BLaER1 treated with 17β-estradiol and CSF1 and Interleukin-3, amounts not matched to agents 10 nM and 100 nM (cell line): ENCODE measurements at regions not wholly inside any gene's neighbourhood (a gene's known extent, or its start where the extent isn't known, plus 50 kb on each side); places are given as distances from the start of the nearest gene placed in this dataset.

Source experiments
- H3K27ac ChIP-seq, 11 experiments: shearing (Covaris generic); formaldehyde crosslinking; 2 replicates each; pipeline ENCODE4 v1.8.1; 2022
- H3K27me3 ChIP-seq, 11 experiments: shearing (Covaris generic); formaldehyde crosslinking; 2 replicates each; pipeline ENCODE4 v1.8.1; 2022
- H3K36me3 ChIP-seq, 11 experiments: shearing (Covaris generic); formaldehyde crosslinking; 2 replicates each; pipeline ENCODE4 v1.8.1; 2022
- H3K4me1 ChIP-seq, 10 experiments: shearing (Covaris generic); formaldehyde crosslinking; 2 replicates each; pipeline ENCODE4 v1.8.1; 2022
- H3K4me2 ChIP-seq, 11 experiments: shearing (Covaris generic); formaldehyde crosslinking; 2 replicates each; pipeline ENCODE4 v1.8.1; 2022
- H3K4me3 ChIP-seq, 10 experiments: shearing (Covaris generic); formaldehyde crosslinking; 2 replicates each; pipeline ENCODE4 v1.8.1; 2022
- H3K9ac ChIP-seq, 11 experiments: shearing (Covaris generic); formaldehyde crosslinking; 2 replicates each; pipeline ENCODE4 v1.8.1; 2022
- H3K9me3 ChIP-seq, 11 experiments: shearing (Covaris generic); formaldehyde crosslinking; replicated peaks in 1 of 11; 2 replicates each; pipeline ENCODE4 v1.8.1; 2022
- H4K20me1 ChIP-seq, 11 experiments: shearing (Covaris generic); formaldehyde crosslinking; 2 replicates each; pipeline ENCODE4 v1.8.1; 2022
- Cebpa-rat ChIP-seq, 11 experiments: shearing (Covaris generic); IDR thresholded peaks; 2 replicates each; pipeline ENCODE4 v1.8.1; 2022

DNA sequence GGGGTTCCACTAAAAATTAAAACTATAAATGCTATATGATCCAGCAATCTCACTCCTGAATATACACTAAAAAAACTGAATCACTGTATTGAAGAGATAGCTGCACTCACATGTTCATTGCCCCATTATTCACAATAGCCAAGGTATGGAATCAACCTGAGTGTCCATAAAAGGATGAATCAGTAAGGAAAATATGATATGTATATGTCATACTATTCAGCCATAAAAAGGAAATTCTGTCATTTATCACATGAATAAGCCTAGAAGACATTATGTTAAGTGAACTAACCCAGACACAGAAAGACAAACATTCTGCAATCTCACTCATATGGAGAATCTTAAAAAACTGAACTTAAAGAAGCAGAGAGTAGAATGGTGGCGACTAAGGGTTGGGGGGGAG lies 1376.2 kb upstream of the CDH9 start:
- TF ChIP-seq Cebpa-rat (IDR thresholded peaks at IDR 0.05), result no peak
- H3K4me3 ChIP-seq, result no peak overlapping the region
- no peaks in the 10 kb centered on the region for H4K20me1 ChIP-seq
- no peak overlapping the region for H3K27ac ChIP-seq
- H3K36me3 ChIP-seq, result no peaks in the 10 kb centered on the region
- H3K9ac ChIP-seq, result no peak overlapping the region
- peaks cover 0 to 12% (median 9%) of the 10 kb centered on the region in 11 experiments; a peak in 12 of 22 replicates for H3K9me3 ChIP-seq
- no peaks in the 10 kb centered on the region for H3K4me1 ChIP-seq
- H3K27me3 ChIP-seq, result no peaks in the 10 kb centered on the region
- H3K4me2 ChIP-seq, result no peak overlapping the region

DNA sequence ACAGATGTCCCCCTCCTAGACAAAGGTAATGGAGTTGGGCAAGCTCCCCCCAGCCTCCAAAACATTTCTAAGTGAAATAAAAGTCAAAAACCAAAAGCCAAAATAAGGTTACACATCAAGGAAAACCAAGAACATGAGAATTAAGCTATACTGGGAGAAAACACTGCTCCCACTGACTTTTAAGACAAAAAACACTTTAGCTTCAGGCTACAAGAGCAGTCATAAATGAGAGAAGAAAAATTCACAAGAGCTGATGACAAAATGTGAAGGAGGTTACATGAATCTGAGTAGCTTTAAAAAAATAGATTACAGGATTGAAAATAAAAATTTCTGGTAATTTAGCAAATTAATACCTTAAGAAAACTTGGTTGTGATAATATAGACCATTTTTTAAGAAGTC lies 1370.3 kb upstream of the CDH9 start:
- H3K4me2 ChIP-seq, result no peak overlapping the region
- H3K27me3 ChIP-seq, result no peaks in the 10 kb centered on the region
- H3K27ac ChIP-seq, result no peak overlapping the region
- H3K9me3 ChIP-seq, result peaks cover 0 to 22% (median 10%) of the 10 kb centered on the region in 11 experiments; a peak in 12 of 22 replicates
- H4K20me1 ChIP-seq, result no peaks in the 10 kb centered on the region
- no peak overlapping the region for H3K4me3 ChIP-seq
- no peaks in the 10 kb centered on the region for H3K4me1 ChIP-seq
- no peak overlapping the region for H3K9ac ChIP-seq
- no peaks in the 10 kb centered on the region for H3K36me3 ChIP-seq
- TF ChIP-seq Cebpa-rat (IDR thresholded peaks at IDR 0.05), result no peak

DNA sequence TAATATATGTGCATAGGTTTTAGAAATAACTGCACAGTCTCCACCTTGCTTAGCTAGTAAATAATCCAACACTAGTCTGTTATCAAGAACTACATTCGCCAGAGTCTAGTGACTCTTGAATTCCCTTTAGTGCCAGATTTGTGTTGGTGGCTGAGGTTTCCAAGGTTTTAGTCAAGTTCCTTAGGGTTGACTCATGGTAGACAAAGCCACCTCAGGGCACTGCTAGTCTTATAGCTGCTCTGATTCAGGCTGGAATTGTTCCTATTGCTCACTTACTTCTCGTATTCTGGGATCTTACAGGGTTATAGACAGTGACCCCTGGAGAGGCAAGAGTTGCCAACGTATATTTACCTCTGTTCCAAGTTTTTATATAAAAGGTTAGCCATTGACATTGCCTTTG lies 1369.8 kb upstream of the CDH9 start:
- H3K9ac ChIP-seq, result no peak overlapping the region
- no peak overlapping the region for H3K4me2 ChIP-seq
- H3K27me3 ChIP-seq, result no peaks in the 10 kb centered on the region
- no peak overlapping the region for H3K4me3 ChIP-seq
- no peak overlapping the region for H3K27ac ChIP-seq
- no peak for TF ChIP-seq Cebpa-rat (IDR thresholded peaks at IDR 0.05)
- H3K36me3 ChIP-seq, result no peaks in the 10 kb centered on the region
- H3K4me1 ChIP-seq, result no peaks in the 10 kb centered on the region
- H4K20me1 ChIP-seq, result no peaks in the 10 kb centered on the region
- H3K9me3 ChIP-seq, result peaks cover 0 to 22% (median 10%) of the 10 kb centered on the region in 11 experiments; a peak in 12 of 22 replicates

DNA sequence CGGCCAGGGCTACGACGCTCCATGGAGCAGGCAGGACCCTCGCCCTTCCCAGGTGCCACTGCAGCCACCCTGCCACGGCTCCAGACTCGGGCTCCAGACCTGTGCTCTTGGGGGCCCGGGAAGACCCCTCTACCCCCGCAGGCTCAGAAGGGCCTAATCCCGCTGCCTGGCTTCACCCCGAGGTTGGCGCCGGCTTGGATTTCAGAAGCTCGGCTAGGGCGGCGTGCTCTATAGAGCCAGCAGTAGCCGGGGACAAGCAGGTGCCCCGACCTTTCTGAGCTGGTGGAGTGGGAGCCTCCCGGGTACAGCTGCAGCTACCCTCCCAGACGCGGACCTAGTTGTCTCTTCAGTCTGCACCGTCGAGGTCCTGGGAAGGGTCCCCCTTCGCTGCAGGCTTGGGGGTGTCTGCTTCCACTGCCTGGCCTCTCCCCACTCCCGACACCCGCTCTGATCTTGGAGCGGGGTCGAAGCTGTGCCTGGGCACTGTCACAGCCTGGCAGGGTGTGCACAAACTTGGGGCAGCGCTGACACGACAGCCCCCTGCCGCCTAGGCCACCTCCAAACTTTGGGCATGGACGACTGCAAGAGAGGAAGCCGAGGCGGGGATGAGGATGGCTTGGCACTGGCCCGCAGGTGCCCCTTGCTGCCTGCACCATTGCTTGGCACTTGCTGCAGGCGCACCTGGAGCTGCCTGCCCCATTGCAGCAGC lies 1366.1 kb upstream of the CDH9 start:
- no peaks in the 10 kb centered on the region for H3K27me3 ChIP-seq
- no peak overlapping the region for H3K4me3 ChIP-seq
- peaks cover 0 to 11% (median 0%) of the 10 kb centered on the region in 11 experiments; a peak in 4 of 22 replicates for H3K9me3 ChIP-seq
- TF ChIP-seq Cebpa-rat (IDR thresholded peaks at IDR 0.05), result no peak
- no peak overlapping the region for H3K27ac ChIP-seq
- no peaks in the 10 kb centered on the region for H3K36me3 ChIP-seq
- H4K20me1 ChIP-seq, result no peaks in the 10 kb centered on the region
- no peak overlapping the region for H3K9ac ChIP-seq
- H3K4me1 ChIP-seq, result no peaks in the 10 kb centered on the region
- no peak overlapping the region for H3K4me2 ChIP-seq

DNA sequence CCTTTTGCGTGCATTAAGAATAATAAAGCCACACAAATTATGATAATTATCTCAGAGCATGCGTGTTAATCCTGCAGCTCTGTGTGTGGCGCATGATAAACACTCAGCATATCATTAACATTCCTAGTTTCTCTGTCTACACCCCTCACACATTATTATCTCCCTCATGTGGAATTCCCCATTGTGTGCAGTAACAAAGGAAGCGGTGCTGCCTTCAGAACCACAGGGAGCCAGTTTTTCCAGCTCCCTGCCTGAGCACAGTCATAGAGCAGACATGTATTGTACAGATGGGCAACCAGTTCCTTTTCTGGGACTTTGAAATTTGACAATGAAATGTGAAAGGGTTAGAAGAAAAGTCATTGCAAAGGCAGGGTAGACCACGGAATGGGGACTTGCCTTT lies 1365.5 kb upstream of the CDH9 start:
- Histone ChIP-seq H3K27me3 (no peaks in the 10 kb centered on the region), H3K4me2 (no peak overlapping the region), H3K36me3 (no peaks in the 10 kb centered on the region), H3K27ac (no peak overlapping the region), H4K20me1 (no peaks in the 10 kb centered on the region), H3K9me3 (peaks cover 0 to 11% (median 0%) of the 10 kb centered on the region in 11 experiments; a peak in 4 of 22 replicates), H3K4me1 (no peaks in the 10 kb centered on the region), H3K4me3 (no peak overlapping the region), H3K9ac (no peak overlapping the region)
- TF ChIP-seq Cebpa-rat (IDR thresholded peaks at IDR 0.05), result no peak

DNA sequence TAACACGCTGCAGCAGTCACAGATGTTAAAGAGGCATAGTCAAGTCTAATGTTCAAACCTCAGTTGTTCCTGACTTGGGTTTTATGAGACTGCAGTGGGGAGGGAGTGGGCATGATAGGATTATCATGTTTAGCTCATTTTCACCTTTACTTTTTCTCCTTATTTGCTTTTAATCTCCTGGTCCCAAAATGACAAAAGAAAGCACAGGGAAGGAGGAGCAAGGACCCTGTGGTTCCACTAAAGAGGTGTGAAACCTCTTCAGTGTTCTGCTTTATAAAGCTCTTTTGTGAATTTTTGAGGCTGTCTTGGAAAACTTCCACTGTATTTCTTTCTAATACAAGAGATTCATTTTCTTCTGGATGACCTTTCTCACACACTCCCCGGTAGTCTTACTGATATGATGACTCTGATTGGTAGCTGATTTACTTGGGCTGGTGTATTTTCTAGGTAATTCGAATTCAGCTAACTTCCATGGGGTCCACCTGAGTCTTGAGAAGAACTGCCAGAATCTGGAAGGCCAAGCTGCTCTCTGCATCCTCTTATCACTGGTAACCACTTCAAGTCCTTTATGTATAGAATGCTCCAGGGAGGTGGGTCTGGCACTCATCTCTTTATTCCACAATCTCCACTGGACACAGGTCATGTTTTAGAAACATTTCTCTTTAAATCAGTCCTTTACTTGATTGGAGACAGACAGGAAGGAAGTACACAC lies 1364.4 kb upstream of the CDH9 start:
- Histone ChIP-seq H3K4me1 (peaks cover 0 to 1% (median 0%) of the 10 kb centered on the region in 10 experiments; a peak in 3 of 20 replicates), H3K27ac (no peak overlapping the region), H3K9me3 (peaks cover 0 to 11% (median 0%) of the 10 kb centered on the region in 11 experiments; a peak in 4 of 22 replicates), H3K4me2 (no peak overlapping the region), H4K20me1 (no peaks in the 10 kb centered on the region), H3K9ac (no peak overlapping the region), H3K36me3 (no peaks in the 10 kb centered on the region), H3K4me3 (no peak overlapping the region), H3K27me3 (no peaks in the 10 kb centered on the region)
- no peak for TF ChIP-seq Cebpa-rat (IDR thresholded peaks at IDR 0.05)

DNA sequence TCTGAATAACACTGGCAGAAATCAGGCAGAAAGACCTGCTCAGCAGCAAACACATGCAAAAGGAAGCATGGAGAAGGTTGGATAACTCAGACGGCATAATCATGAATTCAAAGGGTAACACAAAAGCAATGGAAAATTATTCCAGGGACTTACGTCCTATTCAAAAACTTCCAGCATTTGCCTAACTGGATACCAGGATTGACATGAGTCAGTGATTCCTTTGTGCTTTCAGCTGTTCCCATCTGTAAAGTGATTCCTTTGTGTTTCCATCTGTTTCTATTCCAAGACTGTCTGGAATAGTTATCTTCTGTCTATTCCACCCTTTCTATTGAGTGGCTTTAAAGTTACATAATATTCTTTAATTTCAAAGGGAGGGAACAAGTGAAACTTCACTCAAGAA lies 1361.7 kb upstream of the CDH9 start:
- no peaks in the 10 kb centered on the region for H3K36me3 ChIP-seq
- no peak for TF ChIP-seq Cebpa-rat (IDR thresholded peaks at IDR 0.05)
- H3K27ac ChIP-seq, result no peak overlapping the region
- H4K20me1 ChIP-seq, result no peaks in the 10 kb centered on the region
- H3K4me2 ChIP-seq, result no peak overlapping the region
- no peak overlapping the region for H3K9ac ChIP-seq
- H3K4me3 ChIP-seq, result no peak overlapping the region
- peaks cover 0 to 5% (median 0%) of the 10 kb centered on the region in 10 experiments; a peak in 3 of 20 replicates for H3K4me1 ChIP-seq
- H3K9me3 ChIP-seq, result peaks cover 0 to 11% (median 0%) of the 10 kb centered on the region in 11 experiments; a peak in 4 of 22 replicates
- H3K27me3 ChIP-seq, result no peaks in the 10 kb centered on the region

DNA sequence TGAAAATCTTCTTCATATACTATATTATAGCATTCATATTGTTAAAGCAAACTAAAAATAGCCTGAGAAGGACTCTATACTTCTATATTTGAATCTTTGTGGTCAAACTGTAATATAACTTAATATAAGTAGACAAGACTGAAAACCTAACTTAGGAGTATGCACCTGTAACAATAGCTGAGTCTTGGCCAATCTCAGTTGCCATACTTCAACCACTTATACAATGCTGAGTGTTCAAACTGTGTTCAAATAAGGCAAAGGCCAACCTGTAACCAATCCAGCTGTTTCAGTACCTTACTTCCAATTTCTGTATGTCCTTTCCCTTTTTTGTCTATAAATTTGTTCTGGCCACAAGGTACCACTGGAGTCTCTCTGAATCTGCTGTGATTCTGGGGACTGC lies 1360.8 kb upstream of the CDH9 start:
- H3K4me3 ChIP-seq, result no peak overlapping the region
- no peaks in the 10 kb centered on the region for H3K36me3 ChIP-seq
- H4K20me1 ChIP-seq, result no peaks in the 10 kb centered on the region
- no peak overlapping the region for H3K9ac ChIP-seq
- no peak for TF ChIP-seq Cebpa-rat (IDR thresholded peaks at IDR 0.05)
- H3K9me3 ChIP-seq, result peaks cover 0 to 2% (median 0%) of the 10 kb centered on the region in 11 experiments; a peak in 3 of 22 replicates
- no peak overlapping the region for H3K27ac ChIP-seq
- no peaks in the 10 kb centered on the region for H3K27me3 ChIP-seq
- peaks cover 0 to 5% (median 0%) of the 10 kb centered on the region in 10 experiments; a peak in 3 of 20 replicates for H3K4me1 ChIP-seq
- no peak overlapping the region for H3K4me2 ChIP-seq

DNA sequence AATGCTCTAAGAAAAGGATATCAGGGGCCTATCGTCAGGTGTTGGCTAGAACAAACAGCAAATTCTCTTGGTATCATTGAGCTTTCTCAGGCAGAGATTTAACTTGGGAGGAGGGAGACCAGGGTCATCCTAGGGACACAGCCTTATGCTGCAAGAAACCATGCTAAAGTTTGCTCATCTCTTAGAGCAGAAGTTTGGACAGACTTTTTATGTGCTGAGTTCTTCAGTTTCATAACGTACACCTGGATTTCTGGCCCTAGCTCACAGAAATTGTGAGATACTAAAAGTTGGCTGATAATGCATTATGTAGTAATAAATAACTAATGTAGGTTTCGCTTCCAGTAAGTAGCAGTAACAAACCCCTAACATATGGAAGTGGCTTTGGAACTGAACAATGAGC lies 1359.8 kb upstream of the CDH9 start:
- Histone ChIP-seq H3K27me3 (no peaks in the 10 kb centered on the region), H3K4me2 (no peak overlapping the region), H3K4me3 (no peak overlapping the region), H3K9me3 (no peaks in the 10 kb centered on the region), H4K20me1 (no peaks in the 10 kb centered on the region), H3K27ac (no peak overlapping the region), H3K36me3 (no peaks in the 10 kb centered on the region), H3K4me1 (peaks cover 0 to 5% (median 0%) of the 10 kb centered on the region in 10 experiments; a peak in 3 of 20 replicates), H3K9ac (no peak overlapping the region)
- TF ChIP-seq Cebpa-rat (IDR thresholded peaks at IDR 0.05), result no peak
